Sigmoid colon (tissue), 6 donors: ENCODE measurements at regions not wholly inside any gene's neighbourhood (a gene's known extent, or its start where the extent isn't known, plus 50 kb on each side); places are given as distances from the start of the nearest gene placed in this dataset.
"Not testable (repeated sequence)": the region's sequence is repeated elsewhere in the genome, so short reads cannot be mapped to it uniquely, and the experiment has no call there.

Experiments
- DNase-seq: peaks from one replicate; pipeline ENCODE4 v3.0.0-alpha.2; 2019
- H3K27ac ChIP-seq, 4 donors: fragments of 200-600 bp; sonication (generic); one replicate each; pipeline ENCODE4 v1.5.1; 2016 to 2019; ENCODE audit warnings: mild to moderate bottlenecking in 1 of 4
- H3K27me3 ChIP-seq, 3 donors: fragments of 200-600 bp; sonication (generic); one replicate each; pipeline ENCODE4 v1.5.1; 2019; ENCODE audit warnings: mild to moderate bottlenecking in 1 of 3
- H3K36me3 ChIP-seq, 4 donors: fragments of 200-600 bp; sonication (generic); one replicate each; pipeline ENCODE4 v1.5.1; 2016 to 2019
- H3K4me1 ChIP-seq, 4 donors: fragments of 200-600 bp; sonication (generic); one replicate each; pipeline ENCODE4 v1.5.1; 2017 to 2019
- H3K4me3 ChIP-seq, 4 donors: fragments of 200-600 bp; sonication (generic); one replicate each; pipeline ENCODE4 v1.5.1; 2017 to 2019; ENCODE audit warnings: mild to moderate bottlenecking in 2 of 4, moderate library complexity in 1 of 4
- H3K9me3 ChIP-seq, 4 donors: fragments of 200-600 bp in 3 of 4; sonication (generic) in 3 of 4; one replicate each; pipeline versions ENCODE4 v1.5.1 to v1.6.1; 2013 to 2019
- CTCF ChIP-seq, 4 experiments: fragments of 450-650 bp in 3 of 4; fragments of 200-600 bp in 1 of 4; IDR thresholded peaks; one replicate each; pipeline ENCODE4 v1.5.1; 2016 to 2019; ENCODE audit warnings: antibody characterized with exemption in 4 of 4, mild to moderate bottlenecking in 3 of 4, moderate library complexity in 2 of 4
- EP300 ChIP-seq, 4 donors: sonication (generic); formaldehyde crosslinking; IDR thresholded peaks; one replicate each; pipeline ENCODE4 v1.6.1; 2017; ENCODE audit warnings: antibody characterized with exemption in 4 of 4
- POLR2A ChIP-seq, 2 donors: fragments of 450-650 bp; IDR thresholded peaks; one replicate each; pipeline ENCODE4 v1.6.1; 2016; ENCODE audit warnings: antibody characterized with exemption in 2 of 2, mild to moderate bottlenecking in 2 of 2, moderate library complexity in 2 of 2
- POLR2AphosphoS5 ChIP-seq, 4 donors: sonication (generic); formaldehyde crosslinking; IDR thresholded peaks; one replicate each; pipeline ENCODE4 v1.6.1; 2017; ENCODE audit warnings: antibody characterized with exemption in 4 of 4
- WGBS, 2 donors: extraction: QIAGEN DNeasy Blood & Tissue Kit; methylation state at CpG; one replicate each; pipeline ENCODE4 v1.1.7; 2013; 5-methylcytosine and 5-hydroxymethylcytosine counted together
- intact Hi-C: fragments of 100-400 bp; cut with DNase I; formaldehyde crosslinking; loops from one replicate; pipeline ENCODE4 v1.15.1; 2023
- donor health status: healthy with polysubstance abuse.
- donor health status: healthy.

GRCh38 chr12:114829833-114830232 lies 145.9 kb upstream of the TBX3 start:
- intact Hi-C loops: no loop called here
- Histone ChIP-seq H3K27ac (no peak overlapping the region), H3K4me3 (no peak overlapping the region), H3K4me1 (no peaks in the 10 kb centered on the region), H3K27me3 (no peaks in the 10 kb centered on the region), H3K9me3 (no peaks in the 10 kb centered on the region), H3K36me3 (no peaks in the 10 kb centered on the region)
- no peak for DNase-seq
- no peak for TF ChIP-seq CTCF (IDR thresholded peaks at IDR 0.05)
- no peak for TF ChIP-seq EP300 (IDR thresholded peaks at IDR 0.05)
- WGBS, 2 donors: 89 to 92% methylated on average over 4 of the region's 4 CpGs

GRCh38 chr12:114829244-114829643 lies 145.3 kb upstream of the TBX3 start:
- H3K9me3 ChIP-seq, H3K4me1 ChIP-seq, H3K27ac ChIP-seq, DNase-seq, H3K27me3 ChIP-seq, H3K4me3 ChIP-seq, intact Hi-C loops, H3K36me3 ChIP-seq: not testable (repeated sequence)

GRCh38 chr12:114827461-114827860 lies 143.5 kb upstream of the TBX3 start:
- TF ChIP-seq EP300 (IDR thresholded peaks at IDR 0.05) (no peak), CTCF (IDR thresholded peaks at IDR 0.05) (no peak), POLR2A (IDR thresholded peaks at IDR 0.05) (no peak)
- no peaks in the 10 kb centered on the region for H3K4me1 ChIP-seq
- intact Hi-C loops: no loop called here
- WGBS, 2 donors: 86 to 90% methylated on average over 7 of the region's 7 CpGs
- no peaks in the 10 kb centered on the region for H3K27me3 ChIP-seq
- H3K4me3 ChIP-seq: no peak overlapping the region
- no peaks in the 10 kb centered on the region for H3K36me3 ChIP-seq
- no peak overlapping the region for H3K27ac ChIP-seq
- H3K9me3 ChIP-seq: no peaks in the 10 kb centered on the region
- no peak for DNase-seq

- 40 to 60% methylated on average over 5 of the region's 5 CpGs for WGBS, 2 donors
- intact Hi-C loops: no loop called here
- Histone ChIP-seq H3K4me3 (no peak overlapping the region), H3K4me1 (no peaks in the 10 kb centered on the region), H3K27me3 (no peaks in the 10 kb centered on the region), H3K9me3 (no peaks in the 10 kb centered on the region), H3K27ac (no peak overlapping the region), H3K36me3 (no peaks in the 10 kb centered on the region)
- no peak for DNase-seq
- TF ChIP-seq POLR2A (IDR thresholded peaks at IDR 0.05) (no peak), EP300 (IDR thresholded peaks at IDR 0.05) (no peak), CTCF (IDR thresholded peaks at IDR 0.05) (no peak), POLR2AphosphoS5 (IDR thresholded peaks at IDR 0.05) (no peak)
These were observed 142.3 kb upstream of the TBX3 start for GRCh38 chr12:114826244-114826643.

- no peak overlapping the region for H3K4me3 ChIP-seq
- no peak overlapping the region for H3K27ac ChIP-seq
- DNase-seq: no peak
- 85 to 91% methylated on average over 8 of the region's 8 CpGs for WGBS, 2 donors
- intact Hi-C loops: no loop called here
- no peaks in the 10 kb centered on the region for H3K9me3 ChIP-seq
- H3K36me3 ChIP-seq: no peaks in the 10 kb centered on the region
- no peaks in the 10 kb centered on the region for H3K4me1 ChIP-seq
- TF ChIP-seq POLR2A (IDR thresholded peaks at IDR 0.05): no peak
- H3K27me3 ChIP-seq: no peaks in the 10 kb centered on the region
These were observed 139.7 kb upstream of the TBX3 start for GRCh38 chr12:114823724-114824123.

- intact Hi-C loops: no loop called here
- H3K4me3 ChIP-seq: no peak overlapping the region
- H3K9me3 ChIP-seq: no peaks in the 10 kb centered on the region
- 71 to 82% methylated on average over 3 of the region's 3 CpGs for WGBS, 2 donors
- DNase-seq: no peak
- H3K27ac ChIP-seq: no peak overlapping the region
- H3K4me1 ChIP-seq: no peaks in the 10 kb centered on the region
- H3K27me3 ChIP-seq: no peaks in the 10 kb centered on the region
- no peaks in the 10 kb centered on the region for H3K36me3 ChIP-seq
- TF ChIP-seq CTCF (IDR thresholded peaks at IDR 0.05) (no peak), POLR2A (IDR thresholded peaks at IDR 0.05) (no peak), EP300 (IDR thresholded peaks at IDR 0.05) (no peak), POLR2AphosphoS5 (IDR thresholded peaks at IDR 0.05) (no peak)
These were observed 137.6 kb upstream of the TBX3 start for GRCh38 chr12:114821570-114821969.
